AG10803 (cell line): ENCODE measurements at regions not wholly inside any gene's neighbourhood (a gene's known extent, or its start where the extent isn't known, plus 50 kb on each side); places are given as distances from the start of the nearest gene placed in this dataset.
"Not testable (repeated sequence)": the region's sequence is repeated elsewhere in the genome, so short reads cannot be mapped to it uniquely, and the experiment has no call there.

ENCODE experiments used
- DNase-seq: peaks from one replicate; pipeline ENCODE4 v3.0.0; 2010; ENCODE audit warnings: low read depth
- H3K4me3 ChIP-seq: 2 replicates; pipeline ENCODE4 v1.5.1; 2011; ENCODE audit warnings: mild to moderate bottlenecking, low read length, control low read depth
- TF ChIP-seq, protein P1 (sequence below): conservative IDR thresholded peaks from 2 replicates; pipeline ENCODE4 v1.5.1; 2011; ENCODE audit warnings: mild to moderate bottlenecking, low read length, control low read depth, inconsistent platforms

GRCh38 chr10:21036757-21037156 is 139.6 kb upstream of the NEBL start:
- TF ChIP-seq, protein P1, sequence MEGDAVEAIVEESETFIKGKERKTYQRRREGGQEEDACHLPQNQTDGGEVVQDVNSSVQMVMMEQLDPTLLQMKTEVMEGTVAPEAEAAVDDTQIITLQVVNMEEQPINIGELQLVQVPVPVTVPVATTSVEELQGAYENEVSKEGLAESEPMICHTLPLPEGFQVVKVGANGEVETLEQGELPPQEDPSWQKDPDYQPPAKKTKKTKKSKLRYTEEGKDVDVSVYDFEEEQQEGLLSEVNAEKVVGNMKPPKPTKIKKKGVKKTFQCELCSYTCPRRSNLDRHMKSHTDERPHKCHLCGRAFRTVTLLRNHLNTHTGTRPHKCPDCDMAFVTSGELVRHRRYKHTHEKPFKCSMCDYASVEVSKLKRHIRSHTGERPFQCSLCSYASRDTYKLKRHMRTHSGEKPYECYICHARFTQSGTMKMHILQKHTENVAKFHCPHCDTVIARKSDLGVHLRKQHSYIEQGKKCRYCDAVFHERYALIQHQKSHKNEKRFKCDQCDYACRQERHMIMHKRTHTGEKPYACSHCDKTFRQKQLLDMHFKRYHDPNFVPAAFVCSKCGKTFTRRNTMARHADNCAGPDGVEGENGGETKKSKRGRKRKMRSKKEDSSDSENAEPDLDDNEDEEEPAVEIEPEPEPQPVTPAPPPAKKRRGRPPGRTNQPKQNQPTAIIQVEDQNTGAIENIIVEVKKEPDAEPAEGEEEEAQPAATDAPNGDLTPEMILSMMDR: no peak
- no peak overlapping the region for H3K4me3 ChIP-seq
- DNase-seq: no peak

DNA sequence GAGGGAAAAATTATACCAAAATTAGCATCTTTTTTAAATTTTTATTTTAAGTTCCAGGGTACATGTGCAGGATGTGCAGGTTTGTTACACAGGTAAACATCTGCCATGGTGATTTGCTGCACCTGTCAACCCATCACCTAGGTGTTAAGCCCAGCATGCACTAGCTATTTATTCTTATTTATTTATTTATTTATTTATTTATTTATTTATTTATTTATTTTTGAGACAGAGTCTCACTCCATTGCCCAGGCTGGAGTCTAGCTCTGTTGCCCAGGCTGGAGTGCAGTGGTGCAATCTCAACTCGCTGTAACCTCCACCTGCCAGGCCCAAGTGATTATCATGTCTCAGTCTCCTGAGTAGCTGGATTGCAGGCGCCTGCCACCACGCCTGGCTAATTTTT is 137.7 kb upstream of the NEBL start:
- not testable (repeated sequence) for DNase-seq, H3K4me3 ChIP-seq

DNA sequence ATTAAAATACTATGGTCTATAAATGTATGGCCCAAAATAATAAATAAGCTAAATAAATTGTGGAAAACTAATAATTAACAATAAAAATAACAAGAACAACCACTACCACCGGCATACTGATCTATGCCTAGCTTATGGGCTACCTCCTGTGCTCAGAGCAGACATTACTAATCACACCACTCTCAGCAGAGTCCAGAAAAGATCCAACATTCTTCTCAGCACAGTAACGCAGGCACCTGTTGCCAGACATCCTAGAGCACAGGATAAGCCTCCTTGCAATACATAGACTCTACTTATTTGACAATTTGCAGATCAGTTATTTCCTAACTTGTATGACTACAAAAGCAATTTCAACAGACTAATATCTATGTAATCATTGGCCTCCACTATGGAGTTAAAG is 137.1 kb upstream of the NEBL start:
- no peak for DNase-seq
- TF ChIP-seq, protein P1: no peak

DNA sequence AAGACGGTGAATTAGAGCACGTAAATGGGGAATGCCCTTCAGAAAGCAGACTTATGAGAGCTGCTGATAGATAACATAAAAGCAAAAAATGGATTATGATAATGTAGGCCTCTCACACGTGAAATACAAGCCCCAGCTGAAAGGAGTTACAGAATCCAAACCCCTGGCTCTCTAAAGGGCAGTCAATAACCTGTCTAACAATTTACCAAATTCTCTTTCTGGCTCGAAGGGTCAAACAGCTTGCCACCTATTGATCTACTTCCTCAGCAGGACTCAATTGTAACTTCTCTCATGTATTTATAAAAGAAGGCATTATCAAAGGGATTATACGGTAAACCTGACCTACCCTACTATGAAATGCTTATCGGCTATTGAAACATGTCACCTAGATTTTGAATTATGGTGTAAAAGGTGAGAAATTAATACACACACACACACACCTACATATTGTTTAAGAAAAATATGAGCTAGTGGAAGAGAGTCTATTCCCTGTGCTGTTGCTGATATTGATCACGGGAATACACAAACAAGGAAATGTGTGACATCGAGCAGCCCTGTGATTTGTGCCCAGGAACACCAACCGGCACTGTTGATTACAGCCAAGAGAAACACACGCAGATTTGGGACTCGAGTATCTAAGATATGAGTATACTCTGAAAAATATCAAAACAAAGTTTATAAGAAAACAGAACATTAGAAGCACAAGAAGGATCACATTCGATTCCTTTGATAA is 135.6 kb upstream of the NEBL start:
- no peak overlapping the region for H3K4me3 ChIP-seq
- TF ChIP-seq, protein P1: no peak
- DNase-seq: no peak

More for the DNA sequence above, 137.1 kb upstream of the NEBL start:
- no peak overlapping the region for H3K4me3 ChIP-seq

DNA sequence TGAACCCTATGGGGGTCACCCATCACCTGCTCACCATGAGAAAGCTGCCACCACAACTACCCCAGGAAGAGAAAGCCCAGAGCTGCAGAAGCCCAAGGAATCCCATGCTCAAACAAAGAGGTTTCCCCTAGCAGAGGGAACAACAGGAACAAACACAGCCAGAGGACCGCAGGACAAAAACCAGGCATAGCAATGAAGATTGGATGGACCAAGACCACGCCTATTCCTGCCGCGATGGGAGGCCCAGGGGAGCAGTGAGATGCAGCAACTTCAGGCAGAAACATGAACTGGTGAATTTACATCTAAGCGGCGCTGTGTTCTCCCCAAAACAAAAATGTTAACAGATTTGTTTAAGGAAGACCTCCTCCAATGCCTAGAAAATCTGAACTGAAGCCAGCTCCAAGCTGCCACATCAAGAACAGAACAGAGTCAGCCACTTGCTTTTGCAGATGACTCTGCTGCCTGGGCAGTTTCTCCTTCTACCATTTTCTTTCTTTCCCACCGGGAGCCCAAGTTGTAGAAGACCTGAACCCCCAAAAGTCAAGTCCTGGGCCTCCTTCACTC is 134.2 kb upstream of the NEBL start:
- no peak for DNase-seq
- TF ChIP-seq, protein P1: no peak

GRCh38 chr10:21030091-21030490 is 133.0 kb upstream of the NEBL start:
- TF ChIP-seq, protein P1: no peak
- no peak for DNase-seq
- no peak overlapping the region for H3K4me3 ChIP-seq

More for the DNA sequence above, 134.2 kb upstream of the NEBL start:
- H3K4me3 ChIP-seq: no peak overlapping the region

DNA sequence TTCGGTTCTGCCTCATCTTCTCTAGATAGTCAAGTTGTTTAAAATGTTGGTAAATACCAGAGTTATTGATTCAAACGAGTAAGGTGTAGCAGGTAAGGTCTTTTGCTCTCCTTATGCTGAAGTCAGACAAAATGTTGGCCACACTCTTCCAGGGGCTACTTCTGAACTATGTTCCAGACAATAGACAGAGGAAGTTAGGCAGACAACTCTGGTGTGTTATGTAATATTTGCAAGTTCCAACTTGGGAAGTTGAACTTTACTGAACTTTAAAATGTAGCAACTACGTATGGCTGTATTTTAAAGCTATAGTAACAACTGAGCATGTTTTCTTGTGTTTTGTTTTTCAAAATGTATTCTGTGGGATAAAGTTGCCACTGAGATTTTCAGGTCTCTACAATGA is 125.7 kb upstream of the NEBL start:
- no peak overlapping the region for H3K4me3 ChIP-seq
- DNase-seq: no peak
- TF ChIP-seq, protein P1: no peak
